ENCODE measurements at regions not wholly inside any gene's neighbourhood (a gene's known extent, or its start where the extent isn't known, plus 50 kb on each side); places are given as distances from the start of the nearest gene placed in this dataset.

- Histone ChIP-seq H3K4ac (replicated peaks; ENCODE audit: insufficient read length, low read depth, low read length) (no peak overlapping the region), H3K4me3 (ENCODE audit: extremely low read depth in 1 of 4, insufficient read depth in 2 of 4, low read depth in 3 of 4, low read length in 4 of 4) (no peak overlapping the region), H3K14ac (ENCODE audit: insufficient read length) (no peak overlapping the region), H3K18ac (ENCODE audit: extremely low read depth, low read length) (no peak overlapping the region), H3K9me3 (ENCODE audit: insufficient read depth in 2 of 2, low read depth in 1 of 2, low read length in 1 of 2) (no peaks in the 10 kb centered on the region), H2AK5ac (ENCODE audit: low read depth, low read length) (no peak overlapping the region), H3K23ac (ENCODE audit: insufficient read length) (no peak overlapping the region), H3K27me3 (replicated peaks in 1 of 4; ENCODE audit: control insufficient read depth in 3 of 4, extremely low read depth in 1 of 4, insufficient read depth in 3 of 4, low read length in 3 of 4) (no peaks in the 10 kb centered on the region), H3K4me2 (ENCODE audit: insufficient read depth in 1 of 2, low read depth in 2 of 2, low read length in 2 of 2) (no peak overlapping the region), H3K23me2 (ENCODE audit: low read depth, low read length) (no peaks in the 10 kb centered on the region), H2AFZ (ENCODE audit: low read length) (no peak overlapping the region), H2BK15ac (ENCODE audit: low read length) (no peak overlapping the region), H4K8ac (ENCODE audit: extremely low read depth, insufficient read depth, low read length) (no peak overlapping the region), H2BK5ac (ENCODE audit: low read depth, low read length) (no peak overlapping the region), H2BK20ac (ENCODE audit: low read length) (no peak overlapping the region), H3K9ac (replicated peaks in 1 of 4; ENCODE audit: extremely low read depth in 1 of 4, low read depth in 3 of 4, low read length in 3 of 4) (no peak overlapping the region), H4K91ac (replicated peaks; ENCODE audit: insufficient read length, low read length) (no peak overlapping the region), H4K20me1 (replicated peaks in 1 of 2; ENCODE audit: control insufficient read depth in 1 of 2, insufficient read depth in 2 of 2, low read length in 2 of 2) (no peaks in the 10 kb centered on the region), H3K36me3 (ENCODE audit: control insufficient read depth in 2 of 4, insufficient read depth in 4 of 4, low read length in 3 of 4) (no peaks in the 10 kb centered on the region), H2BK12ac (ENCODE audit: low read depth, low read length) (no peak overlapping the region), H3K79me1 (ENCODE audit: low read depth, low read length) (no peaks in the 10 kb centered on the region), H3K79me2 (ENCODE audit: control insufficient read depth in 1 of 2, insufficient read depth in 2 of 2, low read length in 2 of 2) (no peaks in the 10 kb centered on the region), H2BK120ac (replicated peaks; ENCODE audit: low read depth, low read length) (no peak overlapping the region), H3K56ac (replicated peaks; ENCODE audit: insufficient read length, low read depth, low read length) (no peak overlapping the region), H3K4me1 (replicated peaks in 1 of 4; ENCODE audit: control insufficient read depth in 3 of 4, insufficient read depth in 4 of 4, low read length in 3 of 4) (no peaks in the 10 kb centered on the region), H3K27ac (ENCODE audit: low read depth, low read length) (no peak overlapping the region), H4K5ac (ENCODE audit: insufficient read length, low read depth, low read length) (no peak overlapping the region)
- FAIRE-seq (no peak), DNase-seq (ENCODE audit: low read depth in 1 of 2, low spot score in 2 of 2) (no peak)
- POLR2A ChIA-PET (ENCODE audit: partially characterized antibody): no interaction called here
- WGBS, 2 experiments (ENCODE audit: extremely low coverage in 1 of 2, insufficient coverage in 1 of 2, insufficient read length in 1 of 2, insufficient replicate concordance in 2 of 2, low coverage in 1 of 2, low lambda C conversion rate in 2 of 2, missing lambda C conversion rate in 1 of 2): 85% methylated on average over 1 of the region's 1 CpG; no CpG with 5 or more reads in 1 of the 2 experiments
- no peak for TF ChIP-seq GTF2F1 (IDR thresholded peaks at IDR 0.05; ENCODE audit: borderline replicate concordance, low read depth, low read length)
- TF ChIP-seq RXRA (IDR thresholded peaks at IDR 0.05; ENCODE audit: insufficient read depth, low read depth, low read length): no peak
- TF ChIP-seq CTCF (IDR thresholded peaks at IDR 0.05; ENCODE audit: control extremely low read depth in 1 of 3, insufficient read depth in 1 of 3, low read depth in 1 of 3, low read length in 3 of 3): no peak
- TF ChIP-seq TBP (IDR thresholded peaks at IDR 0.05; ENCODE audit: low read depth, low read length): no peak
- TF ChIP-seq HDAC6 (IDR thresholded peaks at IDR 0.05; ENCODE audit: low read depth, low read length): no peak
- no peak for TF ChIP-seq RNF2 (IDR thresholded peaks at IDR 0.05; ENCODE audit: borderline replicate concordance, low read depth, low read length, missing control alignments, poor library complexity, severe bottlenecking)
- CTCF ChIA-PET (ENCODE audit: partially characterized antibody): no interaction called here
These were observed 195.0 kb upstream of the RGMB start for GRCh38 chr5:98578438-98578837.

All from H1 (cell line).